GM18858 (cell line): ENCODE measurements at regions not wholly inside any gene's neighbourhood (a gene's known extent, or its start where the extent isn't known, plus 50 kb on each side); places are given as distances from the start of the nearest gene placed in this dataset.

ENCODE experiments used
- ATAC-seq: cut with Tn5 transposase; IDR thresholded peaks from one replicate; pipeline ENCODE4 v1.9.1; 2021; ENCODE audit not compliant: unreplicated experiment

- no peak for ATAC-seq
Observed at GRCh38 chr13:50189450-50189849, 174.2 kb downstream of the KCNRG start.

- ATAC-seq = no peak
Observed at GRCh38 chr13:50191004-50191403, 175.8 kb downstream of the KCNRG start.

GRCh38 chr13:50192272-50192813 lies 177.1 kb downstream of the KCNRG start:
- no peak for ATAC-seq

GRCh38 chr13:50195045-50195444 lies 179.8 kb downstream of the KCNRG start:
- ATAC-seq = no peak

- ATAC-seq = no peak
Observed at GRCh38 chr13:50196118-50196517, 180.9 kb downstream of the KCNRG start.

GRCh38 chr13:50197705-50198104 lies 182.5 kb downstream of the KCNRG start:
- ATAC-seq = no peak

GRCh38 chr13:50198508-50198907 lies 183.3 kb downstream of the KCNRG start:
- no peak for ATAC-seq

GRCh38 chr13:50200569-50200968 lies 185.3 kb downstream of the KCNRG start:
- ATAC-seq = no peak

GRCh38 chr13:50200988-50201387 lies 185.7 kb downstream of the KCNRG start:
- no peak for ATAC-seq

GRCh38 chr13:50202485-50202884 lies 187.2 kb downstream of the KCNRG start:
- no peak for ATAC-seq

GRCh38 chr13:50203256-50203941 lies 188.2 kb downstream of the KCNRG start:
- no peak for ATAC-seq

GRCh38 chr13:50205581-50205980 lies 190.3 kb downstream of the KCNRG start:
- ATAC-seq = no peak

GRCh38 chr13:50208826-50209335 lies 193.6 kb downstream of the KCNRG start:
- no peak for ATAC-seq

GRCh38 chr13:50209631-50210030 lies 194.4 kb downstream of the KCNRG start:
- ATAC-seq = no peak

GRCh38 chr13:50213526-50213925 lies 198.3 kb downstream of the KCNRG start:
- no peak for ATAC-seq

- no peak for ATAC-seq
Observed at GRCh38 chr13:50214514-50214913, 199.3 kb downstream of the KCNRG start.

GRCh38 chr13:50215399-50215798 lies 200.2 kb downstream of the KCNRG start:
- ATAC-seq = no peak

GRCh38 chr13:50219743-50220142 lies 204.5 kb downstream of the KCNRG start:
- ATAC-seq = no peak

GRCh38 chr13:50220938-50221337 lies 205.7 kb downstream of the KCNRG start:
- ATAC-seq = no peak

- no peak for ATAC-seq
Observed at GRCh38 chr13:50222569-50223332, 207.5 kb downstream of the KCNRG start.

- ATAC-seq = peak; percentile 68
Observed at GRCh38 chr13:50224534-50224933, 209.3 kb downstream of the KCNRG start.
